ENCODE measurements at regions not wholly inside any gene's neighbourhood (a gene's known extent, or its start where the extent isn't known, plus 50 kb on each side); places are given as distances from the start of the nearest gene placed in this dataset.

DNA sequence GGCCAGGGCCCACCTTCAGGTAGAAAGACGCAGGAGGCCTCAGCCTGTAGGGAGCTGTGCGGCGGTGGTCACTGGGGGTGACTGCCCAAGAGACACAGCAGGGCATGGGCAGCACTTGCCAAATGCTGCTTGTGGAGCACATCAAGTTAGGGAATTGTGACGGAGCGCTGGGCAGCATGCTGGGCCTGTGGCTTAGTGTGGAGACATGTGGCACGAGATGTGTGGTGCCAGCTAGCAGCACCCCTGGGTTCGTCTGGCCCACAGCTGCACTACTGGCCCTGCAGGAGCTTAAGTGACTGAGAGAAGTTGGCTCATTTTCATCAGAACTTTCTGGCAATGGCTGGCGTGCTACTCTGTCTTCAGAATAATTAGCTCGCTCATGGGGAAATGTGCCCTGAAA is 213.1 kb upstream of the SYNDIG1 start:
- no peak for TF ChIP-seq POLR2A (IDR thresholded peaks at IDR 0.05)
- TF ChIP-seq, protein P1, sequence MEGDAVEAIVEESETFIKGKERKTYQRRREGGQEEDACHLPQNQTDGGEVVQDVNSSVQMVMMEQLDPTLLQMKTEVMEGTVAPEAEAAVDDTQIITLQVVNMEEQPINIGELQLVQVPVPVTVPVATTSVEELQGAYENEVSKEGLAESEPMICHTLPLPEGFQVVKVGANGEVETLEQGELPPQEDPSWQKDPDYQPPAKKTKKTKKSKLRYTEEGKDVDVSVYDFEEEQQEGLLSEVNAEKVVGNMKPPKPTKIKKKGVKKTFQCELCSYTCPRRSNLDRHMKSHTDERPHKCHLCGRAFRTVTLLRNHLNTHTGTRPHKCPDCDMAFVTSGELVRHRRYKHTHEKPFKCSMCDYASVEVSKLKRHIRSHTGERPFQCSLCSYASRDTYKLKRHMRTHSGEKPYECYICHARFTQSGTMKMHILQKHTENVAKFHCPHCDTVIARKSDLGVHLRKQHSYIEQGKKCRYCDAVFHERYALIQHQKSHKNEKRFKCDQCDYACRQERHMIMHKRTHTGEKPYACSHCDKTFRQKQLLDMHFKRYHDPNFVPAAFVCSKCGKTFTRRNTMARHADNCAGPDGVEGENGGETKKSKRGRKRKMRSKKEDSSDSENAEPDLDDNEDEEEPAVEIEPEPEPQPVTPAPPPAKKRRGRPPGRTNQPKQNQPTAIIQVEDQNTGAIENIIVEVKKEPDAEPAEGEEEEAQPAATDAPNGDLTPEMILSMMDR (IDR thresholded peaks at IDR 0.05), result no peak
- TF ChIP-seq POLR2AphosphoS5 (IDR thresholded peaks at IDR 0.05; ENCODE audit: insufficient read depth in 1 of 2, low read depth in 1 of 2), result no peak

All from vagina (tissue), 2 donors.